GM12891 (cell line): ENCODE measurements at regions not wholly inside any gene's neighbourhood (a gene's known extent, or its start where the extent isn't known, plus 50 kb on each side); places are given as distances from the start of the nearest gene placed in this dataset.

Experiments
- PAX5 ChIP-seq: IDR thresholded peaks from 2 replicates; pipeline ENCODE4 v1.6.1; 2011; ENCODE audit warnings: low read length, moderate library complexity, mild to moderate bottlenecking; ENCODE audit not compliant: insufficient read depth, severe bottlenecking
- POLR2A ChIP-seq: IDR thresholded peaks from 2 replicates; pipeline ENCODE4 v1.6.1; 2011; ENCODE audit warnings: low read depth, low read length, control low read depth
- POLR2AphosphoS5 ChIP-seq: IDR thresholded peaks from 2 replicates; pipeline ENCODE4 v1.6.1; 2011; ENCODE audit warnings: low read depth, low read length, control low read depth
- SPI1 ChIP-seq: IDR thresholded peaks from 2 replicates; pipeline ENCODE4 v1.6.1; 2011; ENCODE audit warnings: low read depth, low read length, control low read depth

DNA sequence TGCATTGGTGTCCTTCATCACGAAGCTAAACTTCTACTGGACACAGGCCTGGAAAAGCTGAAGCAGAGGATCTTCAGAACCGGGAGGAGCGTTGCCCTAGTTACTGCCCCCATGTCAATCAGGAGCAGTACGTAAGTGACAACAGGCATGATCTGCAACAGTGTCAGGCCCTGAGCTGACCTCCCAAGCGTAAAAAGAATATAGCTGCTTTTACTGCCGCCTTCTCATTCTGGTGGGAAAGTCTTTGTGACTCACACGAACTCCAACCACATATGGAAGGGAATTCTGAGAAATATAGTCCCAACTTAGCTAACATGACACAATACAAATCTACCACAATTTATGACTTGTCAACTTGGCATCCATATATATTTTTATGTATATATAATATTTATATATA lies 1007.7 kb upstream of the CDH2 start:
- TF ChIP-seq POLR2AphosphoS5 (no peak), POLR2A (no peak), PAX5 (no peak), SPI1 (no peak)
